Activated T-cell treated with anti-CD3 and anti-CD28 coated beads, Interleukin-2, amount 50 U/mL, for 72 hours (primary cell): ENCODE measurements at regions not wholly inside any gene's neighbourhood (a gene's known extent, or its start where the extent isn't known, plus 50 kb on each side); places are given as distances from the start of the nearest gene placed in this dataset.

Source experiments
- ATAC-seq, 2 donors: fragments of 150-1000 bp; cut with Tn5 transposase; replicated peaks in 1 of 2; 2 replicates each; pipeline ENCODE4 v1.10.0; 2021; ENCODE audit warnings: moderate library complexity in 2 of 2, mild to moderate bottlenecking in 1 of 2
- DNase-seq, 2 donors: peaks; one replicate each; pipeline ENCODE4 v3.0.0; 2021 to 2022; ENCODE audit warnings: mixed read lengths in 1 of 2
- H3K27ac Mint-ChIP-seq: one replicate; pipeline ENCODE4 v1.8.0; 2022; ENCODE audit warnings: mild to moderate bottlenecking, moderate library complexity, mixed read lengths
- H3K27me3 Mint-ChIP-seq: one replicate; pipeline ENCODE4 v1.8.0; 2022; ENCODE audit warnings: low read depth, mixed read lengths
- H3K36me3 Mint-ChIP-seq, 2 donors: one replicate each; pipeline ENCODE4 v1.8.0; 2022; ENCODE audit warnings: mixed read lengths in 2 of 2, mild to moderate bottlenecking in 1 of 2; ENCODE audit not compliant: insufficient read depth in 2 of 2
- H3K4me1 Mint-ChIP-seq: one replicate; pipeline ENCODE4 v1.8.0; 2022; ENCODE audit warnings: low read depth, mixed read lengths
- H3K4me3 Mint-ChIP-seq, 2 donors: one replicate each; pipeline ENCODE4 v1.8.0; 2022; ENCODE audit warnings: mild to moderate bottlenecking in 2 of 2, mixed read lengths in 2 of 2, moderate library complexity in 2 of 2
- H3K9me3 Mint-ChIP-seq, 2 donors: one replicate each; pipeline ENCODE4 v1.8.0; 2022; ENCODE audit warnings: mixed read lengths in 2 of 2

GRCh38 chr13:34587576-34587975 lies 354.5 kb upstream of the NBEA start:
- no peak for ATAC-seq
- Mint-ChIP-seq H3K27me3 (no peaks in the 10 kb centered on the region), H3K4me3 (no peak overlapping the region), H3K4me1 (no peaks in the 10 kb centered on the region), H3K27ac (no peak overlapping the region), H3K9me3 (peaks cover 0 to 2% of the 10 kb centered on the region in 2 donors), H3K36me3 (no peaks in the 10 kb centered on the region)
- DNase-seq, result no peak

GRCh38 chr13:34588362-34588761 lies 353.7 kb upstream of the NBEA start:
- no peaks in the 10 kb centered on the region for H3K27me3 Mint-ChIP-seq

GRCh38 chr13:34589581-34589980 lies 352.5 kb upstream of the NBEA start:
- no peak overlapping the region for H3K27ac Mint-ChIP-seq
- no peaks in the 10 kb centered on the region for H3K4me1 Mint-ChIP-seq
- H3K36me3 Mint-ChIP-seq, result no peaks in the 10 kb centered on the region
- peaks cover 0 to 2% of the 10 kb centered on the region in 2 donors for H3K9me3 Mint-ChIP-seq
- DNase-seq, result no peak
- H3K4me3 Mint-ChIP-seq, result no peak overlapping the region
- no peak for ATAC-seq
- H3K27me3 Mint-ChIP-seq, result no peaks in the 10 kb centered on the region

More at GRCh38 chr13:34588362-34588761, 353.7 kb upstream of the NBEA start:
- H3K36me3 Mint-ChIP-seq, result no peaks in the 10 kb centered on the region
- no peak for DNase-seq
- H3K4me3 Mint-ChIP-seq, result no peak overlapping the region
- H3K27ac Mint-ChIP-seq, result no peak overlapping the region
- no peak for ATAC-seq
- peaks cover 0 to 2% of the 10 kb centered on the region in 2 donors for H3K9me3 Mint-ChIP-seq
- no peaks in the 10 kb centered on the region for H3K4me1 Mint-ChIP-seq

DNA sequence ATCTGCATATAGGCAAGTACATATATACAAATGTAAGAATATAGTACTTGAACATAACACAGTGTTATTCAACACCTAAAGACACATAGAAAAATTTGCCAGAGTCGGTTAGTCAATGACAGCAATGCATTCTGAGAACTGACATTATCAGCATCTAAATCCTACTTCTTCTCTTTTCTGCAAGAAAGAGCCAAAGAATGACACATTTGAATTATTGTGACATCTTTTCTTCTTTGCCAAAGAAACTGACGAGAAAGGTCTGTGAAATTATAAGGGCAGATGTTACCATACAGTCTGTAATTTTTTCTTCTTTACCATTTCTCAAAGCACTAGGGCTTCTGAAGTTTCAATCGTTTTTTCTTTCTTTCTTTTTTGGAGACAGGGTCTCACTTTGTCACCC lies 350.9 kb upstream of the NBEA start:
- Mint-ChIP-seq H3K27ac (no peak overlapping the region), H3K4me1 (no peaks in the 10 kb centered on the region), H3K27me3 (no peaks in the 10 kb centered on the region), H3K4me3 (no peak overlapping the region), H3K36me3 (no peaks in the 10 kb centered on the region), H3K9me3 (peaks cover 4 to 6% of the 10 kb centered on the region in 2 donors)
- no peak for DNase-seq
- ATAC-seq, result no peak

- H3K27ac Mint-ChIP-seq, result no peak overlapping the region
- no peaks in the 10 kb centered on the region for H3K4me1 Mint-ChIP-seq
- H3K4me3 Mint-ChIP-seq, result no peak overlapping the region
- H3K36me3 Mint-ChIP-seq, result no peaks in the 10 kb centered on the region
- DNase-seq (no peak), ATAC-seq (no peak)
- H3K27me3 Mint-ChIP-seq, result no peaks in the 10 kb centered on the region
- peaks cover 4 to 6% of the 10 kb centered on the region in 2 donors for H3K9me3 Mint-ChIP-seq
These were observed 350.1 kb upstream of the NBEA start for GRCh38 chr13:34591900-34592529.

GRCh38 chr13:34593658-34594057 lies 348.4 kb upstream of the NBEA start:
- no peak for ATAC-seq

DNA sequence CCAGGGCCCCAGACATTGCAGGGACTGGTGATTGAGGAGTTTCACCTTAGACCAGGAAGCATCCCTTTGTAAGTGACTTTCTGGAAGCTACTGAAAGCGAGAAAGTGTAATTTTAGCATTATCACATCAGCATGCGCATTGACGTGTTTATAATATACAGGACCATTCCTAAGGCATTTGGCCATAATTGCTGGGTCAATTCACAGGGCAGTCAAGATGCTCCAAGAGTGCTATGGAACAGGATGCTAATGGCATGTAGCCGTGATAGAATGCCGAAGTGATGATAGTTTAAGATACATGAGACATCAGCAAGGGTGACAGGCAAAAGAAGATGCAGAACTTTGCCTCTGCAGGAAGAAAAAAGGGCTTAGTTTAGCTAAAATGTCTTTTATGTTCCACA lies 347.6 kb upstream of the NBEA start:
- no peak for DNase-seq
- Mint-ChIP-seq H3K27me3 (no peaks in the 10 kb centered on the region), H3K9me3 (peaks cover 4% of the 10 kb centered on the region in 2 donors), H3K27ac (no peak overlapping the region), H3K4me1 (no peaks in the 10 kb centered on the region), H3K36me3 (no peaks in the 10 kb centered on the region), H3K4me3 (no peak overlapping the region)
- no peak for ATAC-seq

More at GRCh38 chr13:34593658-34594057, 348.4 kb upstream of the NBEA start:
- Mint-ChIP-seq H3K27me3 (no peaks in the 10 kb centered on the region), H3K4me3 (no peak overlapping the region), H3K4me1 (no peaks in the 10 kb centered on the region), H3K36me3 (no peaks in the 10 kb centered on the region), H3K9me3 (peaks cover 4% of the 10 kb centered on the region in 2 donors), H3K27ac (no peak overlapping the region)
- DNase-seq, result no peak

DNA sequence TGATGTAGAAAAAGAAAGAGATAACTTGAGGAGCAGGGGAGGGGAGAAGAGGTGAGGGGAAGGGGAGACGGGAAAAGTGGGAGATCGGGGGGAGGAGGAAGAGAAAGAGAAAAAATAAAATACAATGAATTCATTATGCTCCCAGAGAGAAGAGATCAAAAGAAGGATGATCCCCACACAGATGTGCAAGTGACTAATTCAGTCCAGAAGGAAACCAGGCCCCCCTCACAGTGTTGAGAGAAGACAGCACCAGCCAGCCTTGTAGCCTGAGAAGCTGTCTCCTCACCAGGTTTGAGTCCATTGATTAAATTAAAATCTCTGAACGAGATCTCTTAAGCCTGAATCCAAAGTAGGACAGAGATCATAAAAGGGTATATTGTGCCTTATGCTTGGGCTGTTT lies 333.7 kb upstream of the NBEA start:
- no peaks in the 10 kb centered on the region for H3K4me1 Mint-ChIP-seq
- no peak for DNase-seq

DNA sequence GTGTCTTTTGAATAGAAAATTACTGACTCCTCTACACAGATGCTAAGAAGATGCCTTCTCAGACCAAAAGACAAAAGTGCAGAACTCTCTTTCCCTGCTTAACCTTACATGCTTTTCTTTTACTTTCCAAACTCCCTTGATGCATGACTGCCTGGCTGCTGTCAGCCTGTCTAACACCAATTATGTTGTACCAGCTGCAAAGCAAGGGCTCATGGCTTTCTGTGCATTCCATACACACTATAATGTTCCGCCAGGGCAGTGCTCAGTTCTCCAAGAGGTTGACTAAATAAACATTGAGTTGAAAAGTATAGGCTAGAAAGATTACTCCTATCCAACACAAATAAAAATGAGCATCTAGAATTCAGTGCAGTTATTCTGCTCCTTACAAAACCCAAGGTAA lies 330.4 kb upstream of the NBEA start:
- Mint-ChIP-seq H3K4me3 (no peak overlapping the region), H3K36me3 (no peaks in the 10 kb centered on the region), H3K4me1 (no peaks in the 10 kb centered on the region), H3K27me3 (no peaks in the 10 kb centered on the region), H3K27ac (no peak overlapping the region), H3K9me3 (peaks cover 0 to 6% of the 10 kb centered on the region in 2 donors)
- no peak for DNase-seq
- ATAC-seq, result no peak

More for the DNA sequence above, 333.7 kb upstream of the NBEA start:
- Mint-ChIP-seq H3K9me3 (peaks cover 0 to 4% of the 10 kb centered on the region in 2 donors), H3K36me3 (no peaks in the 10 kb centered on the region), H3K4me3 (no peak overlapping the region), H3K27ac (no peak overlapping the region), H3K27me3 (no peaks in the 10 kb centered on the region)
- no peak for ATAC-seq

DNA sequence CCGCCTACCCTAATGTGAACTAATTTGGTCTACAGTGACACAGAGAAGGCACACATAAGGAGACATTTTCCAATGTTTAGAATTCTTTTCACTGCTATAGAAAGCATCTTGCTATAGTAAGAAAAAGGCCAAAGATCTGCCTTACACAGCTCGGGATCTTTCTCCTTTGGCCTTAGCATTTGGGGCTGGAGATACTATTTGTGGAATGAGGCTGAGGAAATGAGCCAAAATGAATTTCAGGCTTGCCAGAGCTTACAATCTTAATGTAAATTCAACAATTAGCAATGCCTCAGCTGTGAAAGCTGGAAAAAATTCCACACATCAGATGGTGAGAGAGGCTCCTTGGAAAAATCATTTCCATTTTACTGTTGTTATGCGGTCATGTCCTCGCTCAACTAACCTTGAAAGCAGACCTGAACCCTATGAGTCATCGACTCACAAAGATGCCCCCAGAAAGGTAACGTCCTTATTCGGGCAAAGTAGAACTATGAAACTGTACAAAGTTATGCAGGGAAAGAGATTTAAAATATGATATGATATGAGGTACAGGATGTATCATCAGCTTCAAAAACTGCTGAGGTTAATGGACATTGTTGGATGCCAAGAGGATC lies 324.5 kb upstream of the NBEA start:
- H3K27ac Mint-ChIP-seq, result no peak overlapping the region
- H3K4me3 Mint-ChIP-seq, result no peak overlapping the region
- ATAC-seq (no peak), DNase-seq (no peak)
- peaks cover 0 to 6% of the 10 kb centered on the region in 2 donors for H3K9me3 Mint-ChIP-seq
- no peaks in the 10 kb centered on the region for H3K4me1 Mint-ChIP-seq
- H3K27me3 Mint-ChIP-seq, result no peaks in the 10 kb centered on the region
- no peaks in the 10 kb centered on the region for H3K36me3 Mint-ChIP-seq

- no peaks in the 10 kb centered on the region for H3K36me3 Mint-ChIP-seq
- peaks cover 0 to 5% of the 10 kb centered on the region in 2 donors for H3K9me3 Mint-ChIP-seq
- DNase-seq (no peak), ATAC-seq (no peak)
- no peaks in the 10 kb centered on the region for H3K4me1 Mint-ChIP-seq
- H3K27me3 Mint-ChIP-seq, result no peaks in the 10 kb centered on the region
- H3K27ac Mint-ChIP-seq, result no peak overlapping the region
- no peak overlapping the region for H3K4me3 Mint-ChIP-seq
These were observed 323.4 kb upstream of the NBEA start for GRCh38 chr13:34618654-34619053.

DNA sequence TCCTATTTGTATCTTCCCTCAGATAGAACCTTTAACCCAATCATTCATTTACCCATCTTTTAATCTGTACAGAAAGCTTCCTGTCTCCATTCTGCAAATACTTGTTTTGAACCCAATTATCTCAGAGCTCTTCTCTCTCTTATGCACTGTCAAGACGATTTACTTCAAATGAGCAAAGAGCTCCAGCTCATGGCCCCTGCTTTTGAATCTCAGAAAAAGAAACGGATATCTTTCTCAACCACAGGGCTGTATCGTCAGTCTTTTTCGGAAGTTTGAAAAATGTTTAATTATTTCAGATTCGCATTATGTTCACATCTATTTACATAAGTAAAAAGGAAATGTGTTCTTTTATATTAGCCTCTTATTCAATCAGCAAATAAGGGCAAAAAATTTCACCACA lies 322.7 kb upstream of the NBEA start:
- Mint-ChIP-seq H3K27ac (no peak overlapping the region), H3K36me3 (no peaks in the 10 kb centered on the region), H3K9me3 (peaks cover 0 to 5% of the 10 kb centered on the region in 2 donors), H3K27me3 (no peaks in the 10 kb centered on the region), H3K4me1 (no peaks in the 10 kb centered on the region), H3K4me3 (no peak overlapping the region)
- DNase-seq (no peak), ATAC-seq (no peak)

- DNase-seq, result no peak
- Mint-ChIP-seq H3K4me3 (no peak overlapping the region), H3K27me3 (no peaks in the 10 kb centered on the region), H3K36me3 (no peaks in the 10 kb centered on the region), H3K27ac (no peak overlapping the region), H3K4me1 (no peaks in the 10 kb centered on the region), H3K9me3 (peaks cover 0 to 3% of the 10 kb centered on the region in 2 donors)
- ATAC-seq, result no peak
These were observed 321.8 kb upstream of the NBEA start for GRCh38 chr13:34620074-34620850.
